ENCODE measurements at regions not wholly inside any gene's neighbourhood (a gene's known extent, or its start where the extent isn't known, plus 50 kb on each side); places are given as distances from the start of the nearest gene placed in this dataset.

- H3K27ac ChIP-seq (ENCODE audit: low read depth, low read length), result no peak overlapping the region
- H3K4me3 ChIP-seq (ENCODE audit: low read length), result no peak overlapping the region
- no peaks in the 10 kb centered on the region for H3K27me3 ChIP-seq (ENCODE audit: control insufficient read depth, low read length)
- H3K9me2 ChIP-seq (replicated peaks; ENCODE audit: control insufficient read depth, low read length), result no peaks in the 10 kb centered on the region
- no peaks in the 10 kb centered on the region for H3K9me3 ChIP-seq (ENCODE audit: control insufficient read depth, insufficient read depth, low read length)
- TF ChIP-seq EZH2phosphoT487 (IDR thresholded peaks at IDR 0.05; ENCODE audit: borderline replicate concordance, low read length) (no peak), CTCF (IDR thresholded peaks at IDR 0.05; ENCODE audit: low read depth, low read length, poor library complexity, severe bottlenecking) (no peak)
- no peak overlapping the region for H3K4me2 ChIP-seq (ENCODE audit: low read length)
- H3F3A ChIP-seq (ENCODE audit: control insufficient read depth, insufficient read depth), result no peaks in the 10 kb centered on the region
- no peaks in the 10 kb centered on the region for H3K36me3 ChIP-seq (ENCODE audit: control insufficient read depth, low read length)
- no peaks in the 10 kb centered on the region for H3K79me2 ChIP-seq (ENCODE audit: control insufficient read depth, low read length)
- no peaks in the 10 kb centered on the region for H4K20me1 ChIP-seq (ENCODE audit: control insufficient read depth, insufficient read depth, low read depth, low read length)
- no peaks in the 10 kb centered on the region for H3K4me1 ChIP-seq (ENCODE audit: control insufficient read depth, low read length)
These were observed 123.1 kb upstream of the MGAT4C start for GRCh38 chr12:86379337-86379736.

GRCh38 chr12:86376052-86376451 lies 119.9 kb upstream of the MGAT4C start:
- Histone ChIP-seq H3K4me1 (ENCODE audit: control insufficient read depth, low read length) (no peaks in the 10 kb centered on the region), H3K4me2 (ENCODE audit: low read length) (no peak overlapping the region), H3K27ac (ENCODE audit: low read depth, low read length) (no peak overlapping the region), H3K36me3 (ENCODE audit: control insufficient read depth, low read length) (no peaks in the 10 kb centered on the region), H3F3A (ENCODE audit: control insufficient read depth, insufficient read depth) (no peaks in the 10 kb centered on the region), H3K9me2 (replicated peaks; ENCODE audit: control insufficient read depth, low read length) (no peaks in the 10 kb centered on the region), H3K27me3 (ENCODE audit: control insufficient read depth, low read length) (no peaks in the 10 kb centered on the region), H4K20me1 (ENCODE audit: control insufficient read depth, insufficient read depth, low read depth, low read length) (no peaks in the 10 kb centered on the region), H3K9me3 (ENCODE audit: control insufficient read depth, insufficient read depth, low read length) (no peaks in the 10 kb centered on the region), H3K79me2 (ENCODE audit: control insufficient read depth, low read length) (no peaks in the 10 kb centered on the region), H3K4me3 (ENCODE audit: low read length) (no peak overlapping the region)
- TF ChIP-seq EZH2phosphoT487 (IDR thresholded peaks at IDR 0.05; ENCODE audit: borderline replicate concordance, low read length) (no peak), CTCF (IDR thresholded peaks at IDR 0.05; ENCODE audit: low read depth, low read length, poor library complexity, severe bottlenecking) (no peak)

- Histone ChIP-seq H3K9me2 (replicated peaks; ENCODE audit: control insufficient read depth, low read length) (no peaks in the 10 kb centered on the region), H3K36me3 (ENCODE audit: control insufficient read depth, low read length) (no peaks in the 10 kb centered on the region), H4K20me1 (ENCODE audit: control insufficient read depth, insufficient read depth, low read depth, low read length) (no peaks in the 10 kb centered on the region), H3K4me3 (ENCODE audit: low read length) (no peak overlapping the region), H3K79me2 (ENCODE audit: control insufficient read depth, low read length) (no peaks in the 10 kb centered on the region), H3K4me1 (ENCODE audit: control insufficient read depth, low read length) (no peaks in the 10 kb centered on the region), H3K27ac (ENCODE audit: low read depth, low read length) (no peak overlapping the region), H3K9me3 (ENCODE audit: control insufficient read depth, insufficient read depth, low read length) (no peaks in the 10 kb centered on the region), H3K4me2 (ENCODE audit: low read length) (no peak overlapping the region), H3F3A (ENCODE audit: control insufficient read depth, insufficient read depth) (no peaks in the 10 kb centered on the region), H3K27me3 (ENCODE audit: control insufficient read depth, low read length) (no peaks in the 10 kb centered on the region)
- TF ChIP-seq EZH2phosphoT487 (IDR thresholded peaks at IDR 0.05; ENCODE audit: borderline replicate concordance, low read length), result no peak
- no peak for TF ChIP-seq CTCF (IDR thresholded peaks at IDR 0.05; ENCODE audit: low read depth, low read length, poor library complexity, severe bottlenecking)
These were observed 117.6 kb upstream of the MGAT4C start for GRCh38 chr12:86373813-86374212.

- Histone ChIP-seq H3K79me2 (ENCODE audit: control insufficient read depth, low read length) (no peaks in the 10 kb centered on the region), H3K4me2 (ENCODE audit: low read length) (no peak overlapping the region), H3F3A (ENCODE audit: control insufficient read depth, insufficient read depth) (no peaks in the 10 kb centered on the region), H3K27ac (ENCODE audit: low read depth, low read length) (no peak overlapping the region), H3K27me3 (ENCODE audit: control insufficient read depth, low read length) (no peaks in the 10 kb centered on the region), H3K4me3 (ENCODE audit: low read length) (no peak overlapping the region), H3K9me2 (replicated peaks; ENCODE audit: control insufficient read depth, low read length) (no peaks in the 10 kb centered on the region), H4K20me1 (ENCODE audit: control insufficient read depth, insufficient read depth, low read depth, low read length) (no peaks in the 10 kb centered on the region), H3K36me3 (ENCODE audit: control insufficient read depth, low read length) (no peaks in the 10 kb centered on the region), H3K9me3 (ENCODE audit: control insufficient read depth, insufficient read depth, low read length) (no peaks in the 10 kb centered on the region), H3K4me1 (ENCODE audit: control insufficient read depth, low read length) (no peaks in the 10 kb centered on the region)
- no peak for TF ChIP-seq EZH2phosphoT487 (IDR thresholded peaks at IDR 0.05; ENCODE audit: borderline replicate concordance, low read length)
- TF ChIP-seq CTCF (IDR thresholded peaks at IDR 0.05; ENCODE audit: low read depth, low read length, poor library complexity, severe bottlenecking), result no peak
These were observed 110.9 kb upstream of the MGAT4C start for GRCh38 chr12:86367137-86367536.

All from DOHH2 (cell line).